Bronchial epithelial cell (primary cell): ENCODE measurements at regions not wholly inside any gene's neighbourhood (a gene's known extent, or its start where the extent isn't known, plus 50 kb on each side); places are given as distances from the start of the nearest gene placed in this dataset.

Source experiments
- DNase-seq: peaks from one replicate; pipeline ENCODE4 v3.0.0-alpha.2; 2010; ENCODE audit warnings: low read depth
- FAIRE-seq: peaks from 2 replicates; lab custom pipeline; 2011; peaks lifted over from hg19 to GRCh38; lab: Jason Lieb, UNC
- H3K27me3 ChIP-seq: 2 replicates; pipeline ENCODE4 v1.5.1; 2011; ENCODE audit warnings: low read length; ENCODE audit not compliant: control insufficient read depth, insufficient read depth
- H3K36me3 ChIP-seq: 2 replicates; pipeline ENCODE4 v1.5.1; 2011; ENCODE audit warnings: low read length; ENCODE audit not compliant: control insufficient read depth, insufficient read depth
- H3K4me3 ChIP-seq: 2 replicates; pipeline ENCODE4 v1.5.1; 2011; ENCODE audit warnings: mild to moderate bottlenecking, low read depth, low read length, control low read depth
- TF ChIP-seq, protein P1 (sequence below): IDR thresholded peaks from 2 replicates; pipeline ENCODE4 v1.5.1; 2011; ENCODE audit warnings: mild to moderate bottlenecking, moderate library complexity, low read length, control low read depth, inconsistent platforms; ENCODE audit not compliant: insufficient read depth, severe bottlenecking

DNA sequence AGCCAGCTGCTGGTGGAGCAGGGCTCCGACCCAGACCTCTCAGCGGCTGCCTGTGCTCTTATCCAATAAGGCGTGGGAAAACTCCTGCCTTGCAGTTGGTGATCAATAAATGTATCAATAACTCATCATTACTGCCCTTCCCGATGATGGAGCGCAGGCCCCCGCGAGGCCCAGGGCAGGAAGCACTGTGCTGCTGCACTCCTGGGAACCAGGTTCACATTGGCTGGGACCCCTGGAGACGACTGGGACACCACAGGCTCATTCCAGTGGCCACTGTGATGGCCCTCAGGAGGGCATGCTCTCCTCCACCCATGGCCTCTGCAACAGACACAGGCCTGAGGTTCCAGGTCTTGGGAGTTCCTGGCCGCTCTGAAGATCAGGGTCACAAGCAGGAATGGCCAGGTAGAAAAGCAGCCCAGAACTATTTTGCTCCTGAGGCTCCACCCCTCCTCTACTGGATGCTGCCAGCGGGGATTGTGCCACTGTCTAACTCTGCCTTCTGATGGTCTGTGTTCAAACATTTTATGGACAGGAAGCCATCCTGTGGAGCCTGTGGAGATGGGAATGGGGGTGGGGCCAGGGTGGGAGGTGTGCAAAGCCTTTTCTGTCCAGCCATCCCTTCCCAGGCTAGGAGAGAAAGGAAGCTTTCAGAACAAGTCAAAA is 287.4 kb upstream of the ZMIZ1 start:
- no peaks in the 10 kb centered on the region for H3K36me3 ChIP-seq
- TF ChIP-seq, protein P1, sequence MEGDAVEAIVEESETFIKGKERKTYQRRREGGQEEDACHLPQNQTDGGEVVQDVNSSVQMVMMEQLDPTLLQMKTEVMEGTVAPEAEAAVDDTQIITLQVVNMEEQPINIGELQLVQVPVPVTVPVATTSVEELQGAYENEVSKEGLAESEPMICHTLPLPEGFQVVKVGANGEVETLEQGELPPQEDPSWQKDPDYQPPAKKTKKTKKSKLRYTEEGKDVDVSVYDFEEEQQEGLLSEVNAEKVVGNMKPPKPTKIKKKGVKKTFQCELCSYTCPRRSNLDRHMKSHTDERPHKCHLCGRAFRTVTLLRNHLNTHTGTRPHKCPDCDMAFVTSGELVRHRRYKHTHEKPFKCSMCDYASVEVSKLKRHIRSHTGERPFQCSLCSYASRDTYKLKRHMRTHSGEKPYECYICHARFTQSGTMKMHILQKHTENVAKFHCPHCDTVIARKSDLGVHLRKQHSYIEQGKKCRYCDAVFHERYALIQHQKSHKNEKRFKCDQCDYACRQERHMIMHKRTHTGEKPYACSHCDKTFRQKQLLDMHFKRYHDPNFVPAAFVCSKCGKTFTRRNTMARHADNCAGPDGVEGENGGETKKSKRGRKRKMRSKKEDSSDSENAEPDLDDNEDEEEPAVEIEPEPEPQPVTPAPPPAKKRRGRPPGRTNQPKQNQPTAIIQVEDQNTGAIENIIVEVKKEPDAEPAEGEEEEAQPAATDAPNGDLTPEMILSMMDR = no peak
- H3K27me3 ChIP-seq = peaks cover 4% of the 10 kb centered on the region
- no peak for FAIRE-seq
- DNase-seq = no peak
- no peak overlapping the region for H3K4me3 ChIP-seq

DNA sequence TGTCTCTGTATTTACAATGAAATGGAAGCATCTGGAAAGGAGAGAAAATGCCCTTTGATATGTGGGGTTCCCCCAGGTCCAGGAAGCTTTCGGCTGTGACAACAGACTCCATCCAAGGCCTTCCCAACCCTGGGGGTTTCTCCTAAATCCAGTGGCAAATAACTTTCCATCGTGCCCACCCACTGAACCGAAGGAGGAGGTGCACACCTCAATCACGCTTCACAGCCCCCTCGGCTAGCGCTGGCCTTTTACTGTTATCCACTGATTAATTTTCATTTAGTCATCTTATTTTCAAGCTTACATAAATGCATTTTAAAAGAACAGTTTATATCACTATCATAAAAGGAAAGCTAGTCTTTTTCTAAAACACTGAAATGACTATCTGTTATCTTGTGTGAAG is 286.8 kb upstream of the ZMIZ1 start:
- Histone ChIP-seq H3K4me3 (no peak overlapping the region), H3K27me3 (peaks cover 4% of the 10 kb centered on the region), H3K36me3 (no peaks in the 10 kb centered on the region)
- TF ChIP-seq, protein P1 = no peak
- no peak for FAIRE-seq
- DNase-seq = no peak

DNA sequence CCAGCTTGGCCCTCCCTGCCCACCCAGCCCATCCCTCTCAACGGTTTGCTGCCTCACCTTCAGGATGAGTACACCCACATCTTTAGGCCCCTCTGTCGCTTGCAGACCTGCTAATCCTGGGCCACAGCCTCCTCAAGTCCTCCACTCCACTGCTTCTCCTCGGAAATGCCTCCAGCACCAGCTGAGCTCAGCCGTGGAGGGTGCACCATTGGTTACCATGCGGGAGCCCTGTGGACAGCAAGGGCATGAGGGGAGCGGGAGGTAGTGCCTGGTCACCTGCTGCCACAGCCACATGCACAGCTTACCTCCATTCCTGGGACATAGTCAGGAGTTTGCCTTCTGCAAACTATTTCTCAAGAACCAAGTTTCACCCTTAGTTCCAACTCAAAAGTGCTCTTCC is 286.3 kb upstream of the ZMIZ1 start:
- H3K27me3 ChIP-seq = peaks cover 4% of the 10 kb centered on the region
- H3K36me3 ChIP-seq = no peaks in the 10 kb centered on the region
- FAIRE-seq = no peak
- no peak overlapping the region for H3K4me3 ChIP-seq
- TF ChIP-seq, protein P1 = no peak
- DNase-seq = no peak

DNA sequence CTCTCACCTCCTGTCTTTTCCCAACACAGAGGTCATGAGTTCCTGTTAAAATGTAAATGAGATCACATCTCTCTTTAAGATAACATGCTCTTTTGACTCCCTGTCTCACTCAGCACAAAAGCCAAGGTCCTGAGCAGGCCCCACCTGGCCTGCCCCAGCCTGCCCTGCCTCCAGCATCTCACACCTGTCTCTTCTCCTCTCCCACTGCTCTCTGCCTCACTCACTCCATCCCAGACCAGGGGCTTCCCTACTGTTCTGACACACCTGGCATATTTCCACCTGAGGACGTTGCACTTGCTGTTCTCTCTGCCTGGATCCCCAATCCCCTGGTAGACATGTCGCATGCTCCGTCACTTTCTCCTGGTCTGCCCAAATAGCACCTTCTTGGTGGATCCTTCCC is 285.0 kb upstream of the ZMIZ1 start:
- DNase-seq (no peak), FAIRE-seq (no peak)
- TF ChIP-seq, protein P1 = no peak
- H3K4me3 ChIP-seq = no peak overlapping the region
- no peaks in the 10 kb centered on the region for H3K36me3 ChIP-seq
- peaks cover 2% of the 10 kb centered on the region for H3K27me3 ChIP-seq

DNA sequence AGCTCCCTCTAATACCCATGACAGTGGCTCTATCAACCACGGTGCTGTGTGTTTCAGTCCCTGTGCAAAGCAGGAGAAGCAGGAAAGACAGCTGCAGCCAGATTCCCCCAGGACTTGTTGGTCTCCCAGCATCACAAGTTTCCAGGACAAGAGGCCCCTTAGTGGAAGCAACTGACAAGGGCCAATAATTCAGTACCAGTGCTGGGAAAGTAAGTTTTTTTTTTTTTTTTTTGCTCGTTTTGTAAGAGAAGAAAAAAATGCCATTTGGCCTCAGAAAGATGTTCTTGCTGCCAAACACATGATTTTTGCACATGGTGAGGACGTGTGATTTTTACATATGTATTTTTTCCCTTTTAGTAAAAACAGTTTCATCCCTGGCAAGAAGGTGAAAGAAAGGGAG is 284.2 kb upstream of the ZMIZ1 start:
- H3K36me3 ChIP-seq = no peaks in the 10 kb centered on the region
- FAIRE-seq (no peak), DNase-seq (no peak)
- TF ChIP-seq, protein P1 = no peak
- H3K27me3 ChIP-seq = peaks cover 4% of the 10 kb centered on the region
- no peak overlapping the region for H3K4me3 ChIP-seq

DNA sequence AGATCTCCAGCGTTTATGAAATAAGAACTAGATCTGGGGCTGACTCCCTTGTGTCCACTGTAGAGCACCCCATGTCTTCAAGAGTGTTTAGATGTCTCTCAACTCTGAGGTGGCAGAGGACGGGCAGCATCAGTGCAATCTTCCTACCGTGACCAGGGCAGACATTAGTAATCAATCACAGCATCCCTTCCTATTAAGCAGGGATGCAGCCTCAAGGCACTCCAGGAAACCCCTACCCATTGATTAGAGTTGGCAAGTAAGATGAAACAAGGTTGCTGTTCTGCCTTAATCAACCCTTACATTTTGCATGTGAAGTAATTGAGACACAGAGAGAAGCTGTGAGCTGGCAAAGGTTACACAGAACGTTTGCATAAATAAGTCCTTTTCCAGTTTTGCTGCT is 283.7 kb upstream of the ZMIZ1 start:
- peaks cover 4% of the 10 kb centered on the region for H3K27me3 ChIP-seq
- no peak overlapping the region for H3K4me3 ChIP-seq
- FAIRE-seq (no peak), DNase-seq (no peak)
- TF ChIP-seq, protein P1 = no peak
- H3K36me3 ChIP-seq = no peaks in the 10 kb centered on the region
